ENCODE measurements at regions not wholly inside any gene's neighbourhood (a gene's known extent, or its start where the extent isn't known, plus 50 kb on each side); places are given as distances from the start of the nearest gene placed in this dataset.

DNA sequence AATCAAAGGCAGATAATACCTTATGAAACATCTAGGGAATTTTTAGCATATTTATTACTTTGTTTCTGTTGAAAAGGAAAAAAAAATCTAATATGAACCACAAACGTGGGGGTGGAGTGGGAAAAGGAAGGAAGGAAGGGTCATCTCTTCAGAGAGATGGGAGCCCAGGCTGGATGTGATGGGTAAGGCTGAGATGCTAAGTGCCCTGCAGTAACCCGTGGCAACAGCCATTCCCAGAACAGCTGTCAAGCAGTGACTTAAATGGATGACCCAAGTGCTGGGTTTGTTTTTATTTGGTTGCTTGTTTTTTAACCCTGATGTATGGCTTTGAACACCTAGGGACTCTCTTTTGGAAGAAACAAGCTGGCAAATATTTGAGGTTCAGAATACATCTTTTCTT lies 50.7 kb upstream of the KLF7 start:
- TF ChIP-seq, protein P1, sequence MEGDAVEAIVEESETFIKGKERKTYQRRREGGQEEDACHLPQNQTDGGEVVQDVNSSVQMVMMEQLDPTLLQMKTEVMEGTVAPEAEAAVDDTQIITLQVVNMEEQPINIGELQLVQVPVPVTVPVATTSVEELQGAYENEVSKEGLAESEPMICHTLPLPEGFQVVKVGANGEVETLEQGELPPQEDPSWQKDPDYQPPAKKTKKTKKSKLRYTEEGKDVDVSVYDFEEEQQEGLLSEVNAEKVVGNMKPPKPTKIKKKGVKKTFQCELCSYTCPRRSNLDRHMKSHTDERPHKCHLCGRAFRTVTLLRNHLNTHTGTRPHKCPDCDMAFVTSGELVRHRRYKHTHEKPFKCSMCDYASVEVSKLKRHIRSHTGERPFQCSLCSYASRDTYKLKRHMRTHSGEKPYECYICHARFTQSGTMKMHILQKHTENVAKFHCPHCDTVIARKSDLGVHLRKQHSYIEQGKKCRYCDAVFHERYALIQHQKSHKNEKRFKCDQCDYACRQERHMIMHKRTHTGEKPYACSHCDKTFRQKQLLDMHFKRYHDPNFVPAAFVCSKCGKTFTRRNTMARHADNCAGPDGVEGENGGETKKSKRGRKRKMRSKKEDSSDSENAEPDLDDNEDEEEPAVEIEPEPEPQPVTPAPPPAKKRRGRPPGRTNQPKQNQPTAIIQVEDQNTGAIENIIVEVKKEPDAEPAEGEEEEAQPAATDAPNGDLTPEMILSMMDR (IDR thresholded peaks at IDR 0.05; ENCODE audit: extremely low read depth, insufficient read depth, missing control alignments): no peak
- DNase-seq (ENCODE audit: low spot score): no peak
- in situ Hi-C loops (cut with MboI; ENCODE audit: low pct_unique_long_range_greater_than_20kb, low sequenced_read_pairs, unreplicated experiment): no loop called here

DNA sequence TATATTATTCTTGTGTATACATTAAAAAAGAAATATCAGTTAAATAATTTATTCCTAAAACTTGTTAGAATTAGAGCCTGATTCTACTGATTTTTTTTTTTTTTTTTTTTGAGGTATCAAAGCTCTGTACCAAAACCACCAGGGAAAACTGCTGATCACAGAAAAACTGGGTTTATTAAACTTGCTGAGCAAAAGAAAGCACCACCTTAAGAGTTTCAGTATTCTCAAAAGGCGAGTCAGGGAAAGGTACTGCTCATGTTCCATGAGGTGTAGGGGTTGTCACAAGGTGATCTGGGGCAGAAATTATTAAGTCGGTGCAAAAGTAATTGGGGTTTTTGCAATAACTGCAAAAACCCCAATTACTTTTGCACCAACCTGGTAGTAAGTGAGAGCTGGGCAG lies 51.7 kb upstream of the KLF7 start:
- DNase-seq (ENCODE audit: low spot score): no peak
- TF ChIP-seq, protein P1 (IDR thresholded peaks at IDR 0.05; ENCODE audit: extremely low read depth, insufficient read depth, missing control alignments): no peak
- in situ Hi-C loops (cut with MboI; ENCODE audit: low pct_unique_long_range_greater_than_20kb, low sequenced_read_pairs, unreplicated experiment): no loop called here

DNA sequence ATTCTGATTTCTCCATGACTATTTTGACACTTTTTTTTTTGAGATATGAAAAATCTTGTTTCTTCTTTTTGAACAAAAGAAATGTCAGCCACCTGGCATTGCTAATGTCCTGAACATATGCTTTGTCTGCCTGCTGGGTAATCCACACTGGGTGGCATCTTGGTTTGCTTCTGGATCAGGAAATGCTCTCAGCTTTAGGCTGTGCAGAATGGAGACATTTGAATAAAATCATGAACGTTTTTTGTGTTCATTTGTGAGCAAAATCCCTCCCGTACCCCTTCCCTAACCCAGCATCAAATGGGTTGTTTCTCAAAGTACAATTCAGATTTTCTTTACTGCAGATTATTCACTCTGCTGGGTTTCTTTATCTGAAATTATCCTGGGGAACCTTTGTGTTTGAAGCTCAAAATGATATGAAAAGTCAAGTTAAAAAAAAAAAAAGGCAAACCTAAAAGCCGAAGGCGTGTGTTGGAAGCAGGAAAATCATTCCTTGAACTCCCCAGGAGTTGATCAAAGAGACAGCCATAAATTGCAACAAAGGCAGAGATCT lies 53.4 kb upstream of the KLF7 start:
- DNase-seq (ENCODE audit: low spot score): no peak
- TF ChIP-seq, protein P1 (IDR thresholded peaks at IDR 0.05; ENCODE audit: extremely low read depth, insufficient read depth, missing control alignments): no peak
- in situ Hi-C loops (cut with MboI; ENCODE audit: low pct_unique_long_range_greater_than_20kb, low sequenced_read_pairs, unreplicated experiment): no loop called here

DNA sequence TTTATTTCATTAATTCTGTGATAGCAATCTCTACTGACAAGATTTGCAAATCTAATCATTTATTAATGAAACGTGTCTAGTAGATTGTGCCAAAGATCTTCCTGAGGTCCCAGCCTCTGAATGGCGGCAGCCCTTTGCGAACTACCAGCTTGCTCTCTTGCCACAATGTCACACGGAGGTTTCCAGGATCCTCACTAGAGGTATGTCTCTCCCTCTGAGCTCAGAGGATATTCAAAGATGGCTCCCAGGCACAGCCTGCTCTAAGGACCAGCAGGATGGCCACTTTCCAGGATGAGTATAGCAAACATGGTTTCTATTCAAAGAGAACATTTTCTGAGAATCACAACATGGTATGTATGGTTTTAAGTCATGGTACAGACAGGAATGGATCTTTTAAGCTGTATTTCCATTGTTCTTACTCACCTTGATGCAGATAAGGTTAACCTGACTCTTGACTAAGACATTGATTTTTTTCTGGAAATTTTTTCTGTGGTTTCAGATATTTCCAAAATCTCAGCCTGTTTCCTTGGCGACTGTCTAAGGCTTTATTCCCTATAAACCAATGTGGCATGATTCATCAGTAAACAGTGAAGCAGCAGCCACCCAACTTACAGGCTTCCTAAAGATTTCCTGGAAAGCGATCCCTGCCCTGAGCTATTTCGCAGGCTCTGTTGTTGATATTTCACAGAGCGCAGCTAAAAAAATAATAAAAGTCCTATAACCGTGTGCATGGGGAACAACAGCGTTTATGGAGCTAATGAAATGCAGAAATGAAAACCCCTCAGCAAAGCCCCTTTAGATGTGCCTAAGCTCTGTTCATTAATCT lies 54.1 kb upstream of the KLF7 start:
- TF ChIP-seq, protein P1 (IDR thresholded peaks at IDR 0.05; ENCODE audit: extremely low read depth, insufficient read depth, missing control alignments): no peak

DNA sequence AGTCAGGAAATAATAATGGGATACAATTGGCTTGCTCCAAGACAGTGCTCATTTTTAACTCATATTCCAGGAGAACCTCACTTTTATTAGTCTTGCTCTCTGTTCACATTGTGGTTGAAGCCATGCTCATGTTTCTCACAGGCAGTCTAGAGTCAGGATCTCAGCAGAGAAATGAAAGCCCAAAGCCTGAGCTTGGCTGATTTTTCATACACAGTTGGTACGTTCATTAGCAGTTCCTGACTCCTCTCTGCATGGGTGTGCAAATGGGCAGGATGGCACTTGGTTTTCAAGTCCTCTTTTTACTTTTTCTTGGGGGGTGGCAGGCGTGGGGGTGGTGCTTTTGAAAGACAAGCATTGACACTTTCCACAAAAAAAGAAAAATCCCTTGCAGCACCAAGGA lies 56.0 kb upstream of the KLF7 start:
- TF ChIP-seq, protein P1 (IDR thresholded peaks at IDR 0.05; ENCODE audit: extremely low read depth, insufficient read depth, missing control alignments): no peak
- no peak for DNase-seq (ENCODE audit: low spot score)
- in situ Hi-C loops (cut with MboI; ENCODE audit: low pct_unique_long_range_greater_than_20kb, low sequenced_read_pairs, unreplicated experiment): no loop called here

More for the DNA sequence above, 54.1 kb upstream of the KLF7 start:
- in situ Hi-C loops (cut with MboI; ENCODE audit: low pct_unique_long_range_greater_than_20kb, low sequenced_read_pairs, unreplicated experiment): no loop called here
- no peak for DNase-seq (ENCODE audit: low spot score)

DNA sequence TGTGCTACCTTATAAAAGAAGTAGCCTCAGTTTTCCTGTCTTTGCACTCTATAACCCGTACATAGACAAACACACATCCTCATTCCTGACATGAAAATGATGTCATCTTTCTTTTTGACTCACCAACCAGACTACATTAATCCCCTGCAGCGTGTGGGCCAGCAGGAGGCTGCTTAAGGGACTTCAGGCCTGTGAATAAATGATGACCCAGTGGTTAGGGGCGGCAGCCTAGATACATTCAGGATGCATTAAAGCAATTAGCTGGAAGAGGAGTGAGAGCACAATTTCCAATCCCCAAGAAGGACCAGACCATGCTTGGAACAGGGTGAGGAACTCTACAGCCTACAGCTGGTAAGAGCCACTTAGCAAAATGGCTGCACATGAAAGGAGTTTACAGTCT lies 57.3 kb upstream of the KLF7 start:
- DNase-seq (ENCODE audit: low spot score): peak; percentile 48
- in situ Hi-C loops (cut with MboI; ENCODE audit: low pct_unique_long_range_greater_than_20kb, low sequenced_read_pairs, unreplicated experiment): no loop called here
- TF ChIP-seq, protein P1 (IDR thresholded peaks at IDR 0.05; ENCODE audit: extremely low read depth, insufficient read depth, missing control alignments): no peak
